GM19372 (cell line): ENCODE measurements at regions not wholly inside any gene's neighbourhood (a gene's known extent, or its start where the extent isn't known, plus 50 kb on each side); places are given as distances from the start of the nearest gene placed in this dataset.
"Not testable (repeated sequence)": the region's sequence is repeated elsewhere in the genome, so short reads cannot be mapped to it uniquely, and the experiment has no call there.

Experiments used
- ATAC-seq: cut with Tn5 transposase; IDR thresholded peaks from one replicate; pipeline ENCODE4 v1.9.1; 2021; ENCODE audit warnings: mild to moderate bottlenecking, low read depth, moderate library complexity; ENCODE audit not compliant: unreplicated experiment

DNA sequence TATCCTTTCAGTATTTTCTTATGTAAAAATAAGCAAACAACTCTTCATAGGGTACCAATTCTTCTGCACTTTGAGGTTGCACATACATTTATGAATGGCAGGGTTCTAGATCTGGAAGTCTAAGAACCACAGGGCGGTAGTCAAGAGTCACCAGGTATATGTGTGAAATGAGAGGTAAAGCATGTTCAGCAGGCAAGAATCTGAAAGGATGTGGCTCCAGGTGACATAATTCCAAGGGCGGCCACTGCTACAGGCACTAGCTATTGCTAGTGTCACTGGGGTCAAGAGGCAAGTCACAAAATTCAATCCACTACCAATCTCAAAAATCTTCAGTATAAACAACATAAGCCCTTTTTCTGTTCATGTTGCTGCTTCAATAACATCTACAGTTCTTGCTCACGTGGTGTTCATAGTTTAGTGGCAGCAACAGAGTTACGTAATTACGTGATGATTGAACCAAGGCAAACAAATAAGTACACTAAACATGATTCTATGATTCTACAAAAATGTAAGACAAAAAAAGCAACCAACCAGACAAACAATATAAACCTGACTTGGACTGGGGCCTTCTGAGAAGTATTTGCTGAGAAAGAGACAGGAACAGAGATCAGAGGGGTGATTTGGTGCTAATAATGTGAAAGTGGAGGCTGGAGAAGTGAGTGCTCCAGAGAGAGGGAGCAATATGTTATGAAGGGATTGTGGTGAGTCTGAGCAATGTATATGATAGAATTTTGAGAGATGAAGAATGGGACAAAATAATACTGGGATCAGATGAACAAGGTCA is 101.7 kb downstream of the NAA11 start:
- ATAC-seq: no peak

DNA sequence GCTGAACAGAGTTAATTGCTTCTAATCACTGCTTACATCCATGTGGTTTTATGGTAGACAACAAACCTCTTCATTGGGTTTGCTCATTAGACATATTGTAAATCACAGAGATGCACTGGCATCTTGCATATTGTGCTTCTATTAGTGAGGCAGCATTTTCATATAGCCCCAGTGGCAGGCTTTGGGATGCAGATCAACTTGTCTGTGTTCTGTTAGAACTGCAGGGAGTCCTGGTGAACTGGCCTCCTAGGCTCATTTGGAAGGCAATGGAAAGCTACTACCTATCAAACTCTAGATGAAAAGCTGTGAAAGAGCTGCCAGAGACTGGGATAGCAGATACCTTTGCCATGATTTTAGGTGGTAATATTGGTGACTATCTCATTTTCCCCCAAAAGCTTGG is 108.8 kb downstream of the NAA11 start:
- no peak for ATAC-seq

DNA sequence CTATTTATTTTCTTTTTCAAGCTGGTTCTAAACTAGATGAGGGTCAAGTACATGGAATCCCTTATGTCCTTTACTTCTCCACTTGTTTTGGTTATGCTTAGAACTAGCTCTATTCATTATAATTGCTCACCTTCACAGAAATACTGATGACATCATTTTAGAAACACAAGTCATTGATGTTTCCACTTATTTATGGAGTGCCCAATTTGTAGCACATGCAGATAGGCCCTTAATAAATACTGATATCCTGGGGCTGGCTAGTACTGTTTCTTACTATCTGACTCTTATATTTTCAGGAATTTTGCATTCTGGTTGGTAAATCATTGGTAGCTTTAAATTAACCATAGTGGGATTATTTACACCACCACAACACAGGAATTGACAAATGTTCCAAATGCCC is 112.2 kb downstream of the NAA11 start:
- ATAC-seq: no peak

GRCh38 chr4:79213010-79213409 is 112.9 kb downstream of the NAA11 start:
- no peak for ATAC-seq

GRCh38 chr4:79212311-79212710 is 113.5 kb downstream of the NAA11 start:
- ATAC-seq: no peak

DNA sequence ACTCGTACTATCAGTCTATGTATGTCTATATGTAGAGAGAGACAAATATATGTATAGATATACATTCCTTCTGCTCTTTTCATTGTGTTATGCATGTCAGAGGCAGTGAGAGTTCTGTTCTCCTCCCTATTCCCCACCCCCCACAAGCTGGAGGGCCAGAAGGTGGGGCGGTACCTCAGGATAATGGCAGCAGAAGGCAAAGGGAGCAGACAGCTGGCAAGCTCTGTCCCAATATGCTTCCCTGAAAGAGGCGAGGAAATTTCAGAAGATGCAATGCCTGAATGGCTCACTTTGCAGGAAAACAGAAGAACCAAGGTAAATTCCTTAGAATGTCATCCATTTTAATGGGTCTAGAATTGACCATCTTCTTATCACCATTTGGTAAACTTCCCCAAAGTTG is 114.4 kb downstream of the NAA11 start:
- no peak for ATAC-seq

GRCh38 chr4:79210636-79211049 is 115.2 kb downstream of the NAA11 start:
- no peak for ATAC-seq

- ATAC-seq: no peak
Observed at GRCh38 chr4:79209822-79210635, 115.8 kb downstream of the NAA11 start.

DNA sequence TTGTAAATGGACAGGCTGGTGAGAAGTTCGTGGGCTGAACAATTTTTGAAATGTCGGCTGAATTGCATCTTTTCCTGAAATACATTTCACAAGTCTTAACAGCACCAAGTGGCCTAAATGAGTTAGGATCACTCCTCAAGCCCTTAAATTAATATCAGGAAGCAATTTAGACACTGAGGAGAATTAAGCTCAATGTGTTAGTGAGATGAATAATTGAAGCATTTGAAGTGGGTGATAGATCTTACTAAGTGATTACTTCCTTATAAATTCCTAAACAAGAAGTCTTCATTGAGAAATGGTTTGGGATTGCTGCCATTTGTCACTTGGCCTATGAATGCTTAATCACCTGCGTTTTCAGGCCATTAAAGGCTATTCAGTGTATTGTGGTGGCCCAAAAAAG is 116.8 kb downstream of the NAA11 start:
- no peak for ATAC-seq

DNA sequence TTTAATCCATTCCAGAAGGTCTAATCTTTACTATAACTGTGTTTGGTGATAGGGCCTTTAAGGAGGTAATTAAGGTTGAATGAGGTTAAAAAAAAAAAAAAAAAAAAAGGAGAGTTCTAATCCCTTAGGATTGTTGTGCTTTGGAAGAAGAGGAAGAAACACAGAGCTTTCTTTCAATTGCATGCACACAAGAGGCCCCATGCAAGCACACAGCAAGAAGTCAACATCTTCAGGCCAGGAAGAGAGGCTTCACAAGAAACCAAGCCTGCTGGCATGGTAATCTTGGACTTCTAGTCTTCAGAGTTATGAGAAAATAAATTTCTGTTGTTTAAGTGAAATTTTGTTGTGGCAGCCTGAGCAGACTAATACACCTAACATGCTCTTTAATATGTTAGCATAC is 118.6 kb downstream of the NAA11 start:
- ATAC-seq: no peak

- no peak for ATAC-seq
Observed at GRCh38 chr4:79206660-79207059, 119.2 kb downstream of the NAA11 start.

DNA sequence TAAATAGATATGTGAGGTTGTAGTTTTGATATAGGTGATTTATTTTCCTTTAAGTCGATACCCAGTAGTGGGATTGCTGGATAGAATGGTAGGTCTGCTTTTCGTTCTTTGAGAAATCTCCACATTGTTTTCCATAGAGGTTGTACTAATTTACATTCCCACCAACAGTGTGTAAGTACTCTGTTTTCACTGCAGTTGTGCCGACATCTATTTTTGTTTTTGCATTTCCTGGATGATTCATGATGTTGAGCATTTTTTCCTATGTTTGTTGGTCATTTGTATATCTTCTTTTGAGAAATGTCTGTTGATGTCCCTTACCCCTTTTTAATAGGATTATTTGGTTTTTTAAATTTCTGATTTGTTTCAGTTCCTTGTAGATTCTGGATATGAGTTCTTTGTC is 120.7 kb downstream of the NAA11 start:
- ATAC-seq: no peak

DNA sequence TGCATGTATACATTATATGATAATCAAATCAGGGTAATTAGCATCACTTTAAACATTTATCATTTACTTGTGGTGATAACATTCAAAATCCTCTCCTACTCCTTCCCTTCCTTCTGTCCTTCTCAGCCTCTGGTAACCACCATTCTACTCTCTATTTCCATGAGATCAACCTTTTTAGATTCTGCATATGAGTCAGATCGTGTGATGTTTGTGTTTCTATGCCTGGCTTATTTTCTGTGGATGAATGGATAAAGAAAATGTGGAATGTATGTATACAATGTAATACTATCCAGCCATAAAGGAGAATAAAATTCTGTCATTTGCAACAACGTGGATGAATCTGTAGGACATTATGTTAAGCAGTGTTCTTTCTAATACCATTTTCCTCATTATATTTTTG is 123.9 kb downstream of the NAA11 start:
- no peak for ATAC-seq

DNA sequence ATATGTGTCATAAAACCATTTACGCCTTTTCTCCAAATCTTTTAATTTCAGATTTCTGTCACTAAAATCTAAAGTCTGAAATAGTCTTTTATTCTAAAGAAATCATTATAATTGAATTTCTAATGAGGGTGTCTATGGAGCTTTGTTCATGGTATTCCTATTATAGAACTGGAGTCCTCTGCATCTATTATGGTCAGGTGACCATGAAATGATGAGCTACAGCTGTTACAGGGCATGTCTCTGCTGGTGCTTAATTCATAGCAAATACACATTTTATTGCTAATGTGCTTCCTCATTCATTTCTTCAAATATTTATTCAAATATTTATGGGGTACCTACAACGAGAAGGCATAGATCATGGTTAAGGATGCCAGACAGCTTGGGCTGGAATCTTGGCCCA is 126.1 kb downstream of the NAA11 start:
- ATAC-seq: no peak

DNA sequence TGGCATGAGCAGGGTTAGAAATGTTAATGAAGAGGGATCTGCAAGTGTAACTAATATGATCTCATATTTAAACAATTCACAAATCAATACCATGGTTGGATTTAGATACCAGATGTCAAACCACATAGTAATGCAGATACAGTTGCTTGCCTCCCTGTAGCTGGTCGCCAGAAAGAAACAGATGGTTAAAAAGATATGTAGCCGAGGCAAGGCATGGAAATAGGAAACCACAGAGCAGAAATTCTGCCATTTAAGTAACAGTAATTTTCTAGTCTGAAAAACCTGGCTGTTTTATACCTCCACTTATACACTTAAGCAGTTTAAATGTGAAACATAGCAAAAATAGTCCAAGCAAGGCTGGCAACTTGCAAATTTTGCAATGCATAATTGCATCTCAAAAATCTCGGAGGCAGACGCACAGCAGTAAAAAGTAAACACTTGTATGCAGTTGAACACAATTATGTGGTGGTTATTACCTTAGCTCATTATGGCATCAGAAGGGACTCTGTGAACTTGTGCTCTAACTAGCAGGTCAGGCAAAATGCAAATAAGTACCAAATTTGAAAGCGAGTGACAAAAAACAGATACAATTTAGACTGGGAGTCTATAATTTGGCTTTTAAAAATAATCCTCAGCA is 126.8 kb downstream of the NAA11 start:
- no peak for ATAC-seq

DNA sequence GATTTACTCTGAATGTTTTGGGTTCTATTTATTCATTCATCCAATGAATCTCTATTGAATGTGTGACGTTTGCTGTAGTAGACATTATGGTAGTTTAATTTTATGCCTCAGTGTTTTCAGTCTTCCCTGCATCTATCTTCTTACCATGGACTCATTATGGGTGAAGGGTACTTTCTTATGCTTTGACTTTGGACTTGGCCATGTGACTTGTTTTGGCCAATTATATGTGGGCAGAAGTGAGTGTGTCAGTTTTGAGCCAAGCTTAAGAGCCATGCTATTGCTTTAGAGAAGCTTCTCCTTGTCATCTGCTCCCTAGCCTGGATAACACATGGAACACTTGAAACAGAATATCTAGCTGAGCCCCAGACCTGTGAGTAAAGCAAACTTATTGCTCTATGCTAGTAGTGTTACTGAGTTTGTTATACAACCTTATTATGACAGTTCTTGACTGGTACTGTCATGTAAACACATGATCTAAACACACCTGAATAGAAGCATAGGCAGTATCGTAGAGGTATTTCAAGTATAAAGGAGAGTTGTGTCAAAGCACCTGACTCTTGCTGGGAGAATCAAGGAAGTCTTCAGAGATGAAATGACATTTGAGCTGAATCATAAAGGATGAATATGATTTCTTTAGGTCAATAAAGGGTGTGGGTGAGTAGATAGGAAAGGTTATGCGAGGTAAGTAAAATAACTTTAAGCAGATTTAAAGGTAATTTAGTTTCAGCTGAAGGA is 128.4 kb downstream of the NAA11 start:
- ATAC-seq: no peak

DNA sequence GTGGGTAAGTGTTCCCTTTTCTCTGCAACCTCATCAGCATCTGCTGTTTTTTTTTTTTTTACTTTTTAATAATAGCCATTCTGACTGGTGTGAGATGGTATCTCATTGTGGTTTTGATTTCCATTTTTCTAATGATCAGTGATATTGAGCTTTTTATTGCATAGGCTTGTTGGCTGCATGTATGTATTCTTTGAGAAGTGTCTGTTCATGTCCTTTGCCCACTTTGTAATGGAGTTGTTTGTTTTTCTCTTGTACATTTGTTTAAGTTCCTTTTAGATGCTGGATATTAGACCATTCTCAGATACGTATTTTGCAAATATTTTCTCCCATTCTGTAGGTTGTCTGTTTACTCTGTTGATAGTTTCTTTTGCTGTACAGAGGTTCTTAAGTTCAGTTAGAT is 134.6 kb downstream of the NAA11 start:
- not testable (repeated sequence) for ATAC-seq

DNA sequence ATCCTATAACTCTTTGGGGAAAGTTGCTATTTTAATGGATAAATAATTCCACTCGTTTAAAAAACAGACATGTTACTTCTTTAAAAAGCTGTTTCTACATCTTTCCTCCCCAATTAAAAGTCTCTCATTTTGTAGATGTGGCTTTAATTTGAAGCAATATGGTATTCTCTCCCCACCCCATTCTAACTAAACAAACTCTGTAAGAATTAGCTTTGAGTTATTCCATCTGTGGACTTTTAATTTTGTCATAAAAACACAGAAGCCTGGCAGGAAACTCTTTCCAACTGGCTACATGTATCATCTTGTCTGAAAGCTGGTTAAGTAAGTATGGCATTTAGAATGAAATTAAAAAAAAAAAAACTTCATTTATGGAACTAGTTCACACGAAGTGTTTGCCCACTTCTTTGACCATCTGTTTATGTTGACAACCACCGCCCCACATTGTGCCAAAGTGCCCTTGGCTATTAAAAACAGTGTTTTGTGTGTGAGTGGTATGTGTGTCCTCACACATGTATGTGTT is 140.3 kb downstream of the NAA11 start:
- ATAC-seq: no peak

DNA sequence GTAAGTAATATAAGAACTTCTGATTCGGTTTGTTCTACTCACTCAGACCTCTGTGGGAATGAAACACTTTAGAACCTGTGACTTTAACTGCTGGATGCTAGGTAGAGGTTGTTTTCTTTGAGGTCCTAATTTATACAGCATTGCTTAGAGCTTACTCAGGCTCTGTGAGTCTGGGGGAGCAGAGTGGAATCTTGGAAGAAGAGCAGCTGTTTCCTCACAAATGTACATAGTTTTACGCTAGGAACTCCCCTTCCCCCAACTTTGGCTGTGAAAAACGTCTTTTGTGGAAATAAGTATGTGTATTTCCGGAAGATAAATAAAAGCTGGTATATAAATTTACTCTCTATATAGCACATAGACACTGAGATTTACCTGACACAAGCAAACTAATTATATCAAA is 141.4 kb downstream of the NAA11 start:
- ATAC-seq: no peak

GRCh38 chr4:79182209-79182608 is 143.7 kb downstream of the NAA11 start:
- ATAC-seq: no peak

DNA sequence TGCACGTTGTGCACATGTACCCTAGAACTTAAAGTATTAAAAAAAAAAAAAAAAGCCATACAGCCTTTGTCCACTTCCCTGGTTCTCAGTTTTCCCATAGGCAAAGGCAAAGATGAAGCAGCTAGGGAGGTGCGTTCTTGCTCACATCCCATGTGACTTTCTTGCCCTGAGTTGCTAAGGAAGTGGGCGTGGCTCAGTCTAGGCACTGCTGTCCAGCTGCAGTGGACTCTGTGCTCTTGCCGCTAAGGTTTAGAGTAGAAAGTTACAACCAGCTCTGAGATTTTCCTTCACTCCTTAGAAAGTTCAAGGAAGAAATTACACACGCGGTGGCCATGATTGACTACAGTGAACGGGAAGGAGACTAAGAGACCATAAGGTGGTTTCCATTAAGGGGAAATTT is 144.7 kb downstream of the NAA11 start:
- ATAC-seq: no peak
